Adrenal gland (tissue), 9 donors: ENCODE measurements at regions not wholly inside any gene's neighbourhood (a gene's known extent, or its start where the extent isn't known, plus 50 kb on each side); places are given as distances from the start of the nearest gene placed in this dataset.

Source experiments
- DNase-seq, 7 donors: peaks; one replicate each; pipeline ENCODE4 v3.0.0-alpha.2; 2019 to 2020
- H3K27ac ChIP-seq, 5 donors: fragments of 200-600 bp; sonication (generic) in 4 of 5; 1 replicate in 3 of 5; 2 replicates in 2 of 5; pipeline versions ENCODE4 v1.5.1 to v1.8.0; 2016 to 2020; ENCODE audit warnings: mild to moderate bottlenecking in 1 of 5
- H3K27me3 ChIP-seq: fragments of 200-600 bp; 2 replicates; pipeline ENCODE4 v1.8.0; 2021
- H3K36me3 ChIP-seq, 2 donors: fragments of 200-600 bp; replicated peaks in 1 of 2; 1 replicate in 1 of 2; 2 replicates in 1 of 2; pipeline versions ENCODE4 v1.5.1 to v1.8.0; 2018 to 2022
- H3K4me1 ChIP-seq, 2 donors: fragments of 200-600 bp; replicated peaks in 1 of 2; 1 replicate in 1 of 2; 2 replicates in 1 of 2; pipeline versions ENCODE4 v1.5.1 to v1.8.0; 2018 to 2021
- H3K4me3 ChIP-seq, 4 donors: fragments of 200-600 bp; sonication (generic) in 3 of 4; one replicate each; pipeline ENCODE4 v1.5.1; 2016 to 2018
- H3K9me3 ChIP-seq, 3 donors: fragments of 200-600 bp; sonication (generic) in 1 of 3; replicated peaks in 1 of 3; 1 replicate in 2 of 3; 2 replicates in 1 of 3; pipeline versions ENCODE4 v1.5.1 to v1.8.0; 2016 to 2021
- CTCF ChIP-seq, 6 experiments: fragments of 450-650 bp in 4 of 6; fragments of 200-600 bp in 2 of 6; sonication (generic) in 1 of 6; IDR thresholded peaks; 1 replicate in 5 of 6; 2 replicates in 1 of 6; pipeline versions ENCODE4 v1.5.1 to v1.8.0; 2016 to 2021; ENCODE audit warnings: antibody characterized with exemption in 6 of 6, mild to moderate bottlenecking in 2 of 6, moderate library complexity in 1 of 6
- POLR2A ChIP-seq, 2 donors: fragments of 450-650 bp; IDR thresholded peaks; one replicate each; pipeline ENCODE4 v1.6.1; 2017; ENCODE audit warnings: antibody characterized with exemption in 2 of 2, mild to moderate bottlenecking in 2 of 2, moderate library complexity in 1 of 2
- WGBS, 4 donors: extraction: QIAGEN DNeasy Blood & Tissue Kit in 2 of 4; methylation state at CpG; one replicate each; pipeline versions ENCODE4 v1.1.5 to v1.1.7; 2013 to 2017; 5-methylcytosine and 5-hydroxymethylcytosine counted together
- intact Hi-C, 2 donors: fragments of 100-400 bp; cut with DNase I; formaldehyde crosslinking; loops; one replicate each; pipeline versions ENCODE4 v1.14.1 to v1.15.0; 2022 to 2023
- donor health status: healthy with polysubstance abuse.
- donor health status: Bipolar disorder and iron deficiency.
- donor health status: DM: yes; HTN: yes; CAD: no.
- donor health status: DM: no; HTN: no; CAD: no.
- donor health status: DM: no; HTN: no; CAD: no.

- 93 to 97% (median 97%) methylated on average over 15 of the region's 15 CpGs for WGBS, 4 donors
- no peak for TF ChIP-seq CTCF (IDR thresholded peaks at IDR 0.05)
- TF ChIP-seq POLR2A (IDR thresholded peaks at IDR 0.05) = no peak
- Histone ChIP-seq H3K4me1 (no peaks in the 10 kb centered on the region), H3K9me3 (no peaks in the 10 kb centered on the region), H3K36me3 (peaks cover 0 to 6% of the 10 kb centered on the region in 2 donors), H3K27me3 (no peaks in the 10 kb centered on the region), H3K4me3 (no peak overlapping the region), H3K27ac (no peak overlapping the region)
- intact Hi-C loops = no loop called here
- DNase-seq = no peak
These were observed 204.5 kb downstream of the SIPA1L2 start for GRCh38 chr1:232425421-232425820.

- Histone ChIP-seq H3K4me1 (no peaks in the 10 kb centered on the region), H3K9me3 (no peaks in the 10 kb centered on the region), H3K36me3 (peaks cover 0 to 9% of the 10 kb centered on the region in 2 donors), H3K4me3 (no peak overlapping the region), H3K27ac (no peak overlapping the region), H3K27me3 (no peaks in the 10 kb centered on the region)
- DNase-seq = no peak
- TF ChIP-seq CTCF (IDR thresholded peaks at IDR 0.05) (no peak), POLR2A (IDR thresholded peaks at IDR 0.05) (no peak)
- WGBS, 4 donors = 71 to 87% (median 86%) methylated on average over 3 of the region's 3 CpGs
- intact Hi-C loops = no loop called here
These were observed 206.3 kb downstream of the SIPA1L2 start for GRCh38 chr1:232423591-232423990.

- Histone ChIP-seq H3K4me1 (no peaks in the 10 kb centered on the region), H3K9me3 (no peaks in the 10 kb centered on the region), H3K4me3 (no peak overlapping the region), H3K27me3 (no peaks in the 10 kb centered on the region), H3K27ac (no peak overlapping the region), H3K36me3 (peaks cover 0 to 9% of the 10 kb centered on the region in 2 donors)
- no peak for DNase-seq
- TF ChIP-seq CTCF (IDR thresholded peaks at IDR 0.05) = no peak
- no peak for TF ChIP-seq POLR2A (IDR thresholded peaks at IDR 0.05)
- intact Hi-C loops = no loop called here
- 84 to 93% (median 91%) methylated on average over 8 of the region's 8 CpGs for WGBS, 4 donors
These were observed 207.0 kb downstream of the SIPA1L2 start for GRCh38 chr1:232422898-232423297.

DNA sequence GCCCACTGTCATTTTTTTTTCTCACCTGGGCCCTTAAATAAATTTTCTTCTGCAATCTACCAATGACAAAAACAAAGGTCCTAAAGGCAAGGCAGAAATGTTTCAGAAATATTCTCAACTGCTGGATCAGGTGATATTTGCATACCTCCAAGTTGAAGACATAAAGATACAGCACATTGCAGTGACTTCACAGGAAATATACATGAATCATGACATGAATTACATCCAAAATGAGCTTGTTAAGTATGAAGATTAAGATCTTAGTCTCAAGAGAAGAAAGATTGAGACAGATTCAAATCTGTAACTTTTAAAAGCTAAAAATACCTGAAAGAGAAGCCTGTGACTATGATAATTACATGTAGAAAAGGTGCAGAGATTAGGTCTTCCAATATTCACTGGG lies 207.8 kb downstream of the SIPA1L2 start:
- no peak for DNase-seq
- Histone ChIP-seq H3K27me3 (no peaks in the 10 kb centered on the region), H3K4me3 (no peak overlapping the region), H3K27ac (no peak overlapping the region), H3K4me1 (no peaks in the 10 kb centered on the region), H3K36me3 (peaks cover 0 to 9% of the 10 kb centered on the region in 2 donors), H3K9me3 (no peaks in the 10 kb centered on the region)
- no peak for TF ChIP-seq POLR2A (IDR thresholded peaks at IDR 0.05)
- no peak for TF ChIP-seq CTCF (IDR thresholded peaks at IDR 0.05)
- intact Hi-C loops = no loop called here
